HG03196 (cell line): ENCODE measurements at regions not wholly inside any gene's neighbourhood (a gene's known extent, or its start where the extent isn't known, plus 50 kb on each side); places are given as distances from the start of the nearest gene placed in this dataset.
"Not testable (repeated sequence)": the region's sequence is repeated elsewhere in the genome, so short reads cannot be mapped to it uniquely, and the experiment has no call there.

ENCODE experiments used
- ATAC-seq: cut with Tn5 transposase; IDR thresholded peaks from one replicate; pipeline ENCODE4 v1.9.1; 2021; ENCODE audit not compliant: unreplicated experiment

GRCh38 chr2:210376694-210377093, 61.7 kb upstream of the MYL1 start:
- ATAC-seq = no peak

- ATAC-seq = no peak
Observed at GRCh38 chr2:210370562-210370961, 55.6 kb upstream of the MYL1 start.

GRCh38 chr2:210366675-210367080, 51.7 kb upstream of the MYL1 start:
- peak; percentile 87 for ATAC-seq

GRCh38 chr2:210365475-210365874, 50.5 kb upstream of the MYL1 start:
- ATAC-seq = not testable (repeated sequence)
